Tibial artery (tissue), 4 donors: ENCODE measurements at regions not wholly inside any gene's neighbourhood (a gene's known extent, or its start where the extent isn't known, plus 50 kb on each side); places are given as distances from the start of the nearest gene placed in this dataset.

Source experiments
- DNase-seq, 2 donors: peaks; one replicate each; pipeline ENCODE4 v3.0.0-alpha.2; 2019
- H3K27ac ChIP-seq, 2 donors: fragments of 200-600 bp; sonication (generic) in 1 of 2; 1 replicate in 1 of 2; 2 replicates in 1 of 2; pipeline ENCODE4 v1.5.1; 2018 to 2019; ENCODE audit warnings: mild to moderate bottlenecking in 1 of 2
- H3K27me3 ChIP-seq, 2 donors: fragments of 200-600 bp; sonication (generic) in 1 of 2; one replicate each; pipeline versions ENCODE4 v1.5.1 to v1.6.0; 2016 to 2019
- H3K36me3 ChIP-seq, 3 donors: fragments of 200-600 bp; sonication (generic) in 2 of 3; one replicate each; pipeline ENCODE4 v1.5.1; 2016 to 2019; ENCODE audit warnings: mild to moderate bottlenecking in 2 of 3
- H3K4me1 ChIP-seq, 4 donors: fragments of 200-600 bp; sonication (generic) in 2 of 4; 1 replicate in 3 of 4; 2 replicates in 1 of 4; pipeline ENCODE4 v1.5.1; 2016 to 2019
- H3K4me3 ChIP-seq, 2 donors: fragments of 200-600 bp; sonication (generic) in 1 of 2; 1 replicate in 1 of 2; 2 replicates in 1 of 2; pipeline ENCODE4 v1.5.1; 2018 to 2019; ENCODE audit warnings: mild to moderate bottlenecking in 2 of 2
- H3K9me3 ChIP-seq, 3 donors: fragments of 200-600 bp; sonication (generic) in 1 of 3; one replicate each; pipeline ENCODE4 v1.5.1; 2016 to 2019
- CTCF ChIP-seq, 2 experiments: fragments of 200-600 bp in 1 of 2; fragments of 450-650 bp in 1 of 2; IDR thresholded peaks; one replicate each; pipeline ENCODE4 v1.5.1; 2017 to 2019; ENCODE audit warnings: antibody characterized with exemption in 2 of 2, mild to moderate bottlenecking in 1 of 2, moderate library complexity in 1 of 2
- intact Hi-C: fragments of 100-400 bp; cut with DNase I; formaldehyde crosslinking; loops from one replicate; pipeline ENCODE4 v1.15.0; 2023; ENCODE audit warnings: low total_unique reads

DNA sequence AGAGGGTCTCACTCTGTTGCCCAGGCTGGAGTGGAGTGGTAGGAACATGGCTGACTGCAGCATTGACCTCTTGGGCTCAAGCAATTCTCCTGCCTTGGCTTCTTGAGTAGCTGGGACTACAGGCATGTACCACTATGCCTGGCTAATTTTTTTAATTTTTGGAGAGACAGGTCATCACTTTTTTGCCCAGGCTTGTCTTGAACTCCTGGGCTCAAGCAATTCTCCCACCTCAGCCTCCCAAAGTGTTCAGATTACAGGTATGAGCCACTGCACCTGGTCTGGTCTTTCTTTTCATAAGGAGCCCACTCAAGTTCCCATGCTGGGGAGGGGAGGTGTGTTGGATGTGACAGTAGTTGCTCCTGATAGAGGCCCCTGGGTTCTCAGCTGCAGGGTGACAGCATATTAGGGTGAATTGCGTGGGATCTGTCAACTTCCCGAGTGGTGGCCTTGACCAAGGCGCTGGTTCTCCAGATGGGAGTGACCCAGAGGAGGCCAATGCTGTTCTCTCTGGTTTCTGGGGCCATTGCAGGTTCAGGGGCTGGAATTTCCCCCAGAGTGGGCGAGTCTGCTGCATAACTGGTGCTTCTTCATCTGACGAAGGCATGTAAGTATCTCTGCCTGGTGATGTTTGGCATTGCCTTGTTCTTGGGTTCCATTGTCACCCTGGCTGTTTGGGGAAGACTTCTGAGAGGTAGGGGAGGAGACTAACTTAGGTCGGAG lies 52.4 kb upstream of the ESRRB start:
- H3K27me3 ChIP-seq = peaks cover 0 to 11% of the 10 kb centered on the region in 2 donors
- H3K4me1 ChIP-seq = no peaks in the 10 kb centered on the region
- no peaks in the 10 kb centered on the region for H3K36me3 ChIP-seq
- H3K9me3 ChIP-seq = no peaks in the 10 kb centered on the region
- H3K27ac ChIP-seq = no peak overlapping the region
- no peak for DNase-seq
- TF ChIP-seq CTCF (IDR thresholded peaks at IDR 0.05) = no peak
- intact Hi-C loops = no loop called here
- no peak overlapping the region for H3K4me3 ChIP-seq

- DNase-seq = no peak
- no peaks in the 10 kb centered on the region for H3K36me3 ChIP-seq
- intact Hi-C loops = no loop called here
- H3K27me3 ChIP-seq = peaks cover 0 to 17% of the 10 kb centered on the region in 2 donors
- H3K27ac ChIP-seq = no peak overlapping the region
- no peaks in the 10 kb centered on the region for H3K9me3 ChIP-seq
- TF ChIP-seq CTCF (IDR thresholded peaks at IDR 0.05) = no peak
- H3K4me3 ChIP-seq = no peak overlapping the region
- no peaks in the 10 kb centered on the region for H3K4me1 ChIP-seq
These were observed 51.8 kb upstream of the ESRRB start for GRCh38 chr14:76324133-76324532.
